ENCODE measurements at regions not wholly inside any gene's neighbourhood (a gene's known extent, or its start where the extent isn't known, plus 50 kb on each side); places are given as distances from the start of the nearest gene placed in this dataset.
A peak's percentile ranks its signal among the peaks of the same experiment; 100 is the strongest.

- H3K27me3 ChIP-seq (ENCODE audit: insufficient read depth, low read length, poor library complexity, severe bottlenecking), result no peaks in the 10 kb centered on the region
- peak; percentile 74 for TF ChIP-seq CTCF (conservative IDR thresholded peaks at IDR 0.05; ENCODE audit: low read length)
- TF ChIP-seq EZH2phosphoT487 (IDR thresholded peaks at IDR 0.05; ENCODE audit: borderline replicate concordance), result no peak
- 0 out of 2 replicates have a peak overlapping the region, but pooled peaks have one; percentile 13 for H2AFZ ChIP-seq (ENCODE audit: low read length)
- H3K4me2 ChIP-seq (ENCODE audit: low read depth, low read length, poor library complexity, severe bottlenecking), result no peak overlapping the region
- no peaks in the 10 kb centered on the region for H3K79me2 ChIP-seq (ENCODE audit: insufficient read depth, low read length)
- no peaks in the 10 kb centered on the region for H3K9me2 ChIP-seq (replicated peaks; ENCODE audit: low read depth, low read length)
- no peaks in the 10 kb centered on the region for H3K9me3 ChIP-seq (ENCODE audit: insufficient read depth, low read depth, low read length)
- H3K4me3 ChIP-seq (ENCODE audit: low read length, poor library complexity, severe bottlenecking), result no peak overlapping the region
- no peak overlapping the region for H3K9ac ChIP-seq (ENCODE audit: low read depth, low read length, poor library complexity, severe bottlenecking)
- no peaks in the 10 kb centered on the region for H4K20me1 ChIP-seq (ENCODE audit: insufficient read depth, low read length, poor library complexity, severe bottlenecking)
- no peaks in the 10 kb centered on the region for H3K36me3 ChIP-seq (ENCODE audit: insufficient read depth, low read length)
- no peaks in the 10 kb centered on the region for H3K4me1 ChIP-seq (ENCODE audit: insufficient read depth, low read length, poor library complexity, severe bottlenecking)
- no peaks in the 10 kb centered on the region for H3F3A ChIP-seq (ENCODE audit: low read depth)
These were observed 267.9 kb upstream of the PDE4D start for GRCh38 chr5:60161340-60161934.

- Histone ChIP-seq H3K9me3 (ENCODE audit: insufficient read depth, low read depth, low read length) (no peaks in the 10 kb centered on the region), H3K9me2 (replicated peaks; ENCODE audit: low read depth, low read length) (no peaks in the 10 kb centered on the region), H4K20me1 (ENCODE audit: insufficient read depth, low read length, poor library complexity, severe bottlenecking) (no peaks in the 10 kb centered on the region), H3K4me3 (ENCODE audit: low read length, poor library complexity, severe bottlenecking) (no peak overlapping the region), H2AFZ (ENCODE audit: low read length) (no peak overlapping the region), H3K4me2 (ENCODE audit: low read depth, low read length, poor library complexity, severe bottlenecking) (no peak overlapping the region), H3K4me1 (ENCODE audit: insufficient read depth, low read length, poor library complexity, severe bottlenecking) (no peaks in the 10 kb centered on the region), H3K79me2 (ENCODE audit: insufficient read depth, low read length) (no peaks in the 10 kb centered on the region), H3K27me3 (ENCODE audit: insufficient read depth, low read length, poor library complexity, severe bottlenecking) (no peaks in the 10 kb centered on the region), H3F3A (ENCODE audit: low read depth) (no peaks in the 10 kb centered on the region), H3K36me3 (ENCODE audit: insufficient read depth, low read length) (no peaks in the 10 kb centered on the region), H3K9ac (ENCODE audit: low read depth, low read length, poor library complexity, severe bottlenecking) (no peak overlapping the region)
- TF ChIP-seq EZH2phosphoT487 (IDR thresholded peaks at IDR 0.05; ENCODE audit: borderline replicate concordance), result no peak
- no peak for TF ChIP-seq CTCF (conservative IDR thresholded peaks at IDR 0.05; ENCODE audit: low read length)
These were observed 255.6 kb upstream of the PDE4D start for GRCh38 chr5:60149081-60149480.

GRCh38 chr5:60148366-60148765 lies 254.8 kb upstream of the PDE4D start:
- H3K27me3 ChIP-seq (ENCODE audit: insufficient read depth, low read length, poor library complexity, severe bottlenecking), result no peaks in the 10 kb centered on the region
- no peak overlapping the region for H3K9ac ChIP-seq (ENCODE audit: low read depth, low read length, poor library complexity, severe bottlenecking)
- no peaks in the 10 kb centered on the region for H4K20me1 ChIP-seq (ENCODE audit: insufficient read depth, low read length, poor library complexity, severe bottlenecking)
- H3F3A ChIP-seq (ENCODE audit: low read depth), result no peaks in the 10 kb centered on the region
- no peak overlapping the region for H2AFZ ChIP-seq (ENCODE audit: low read length)
- TF ChIP-seq CTCF (conservative IDR thresholded peaks at IDR 0.05; ENCODE audit: low read length) (no peak), EZH2phosphoT487 (IDR thresholded peaks at IDR 0.05; ENCODE audit: borderline replicate concordance) (no peak)
- no peaks in the 10 kb centered on the region for H3K9me3 ChIP-seq (ENCODE audit: insufficient read depth, low read depth, low read length)
- H3K79me2 ChIP-seq (ENCODE audit: insufficient read depth, low read length), result no peaks in the 10 kb centered on the region
- no peak overlapping the region for H3K4me2 ChIP-seq (ENCODE audit: low read depth, low read length, poor library complexity, severe bottlenecking)
- H3K9me2 ChIP-seq (replicated peaks; ENCODE audit: low read depth, low read length), result no peaks in the 10 kb centered on the region
- H3K4me3 ChIP-seq (ENCODE audit: low read length, poor library complexity, severe bottlenecking), result no peak overlapping the region
- H3K36me3 ChIP-seq (ENCODE audit: insufficient read depth, low read length), result no peaks in the 10 kb centered on the region
- H3K4me1 ChIP-seq (ENCODE audit: insufficient read depth, low read length, poor library complexity, severe bottlenecking), result no peaks in the 10 kb centered on the region

Measured in Loucy (cell line).